HCT116 (cell line): ENCODE measurements at regions not wholly inside any gene's neighbourhood (a gene's known extent, or its start where the extent isn't known, plus 50 kb on each side); places are given as distances from the start of the nearest gene placed in this dataset.

Experiments
- CTCF ChIP-seq, 3 experiments: fragments of 200-600 bp in 1 of 3; sonication (generic) in 1 of 3; IDR thresholded peaks in 2 of 3; conservative IDR thresholded peaks in 1 of 3; 2 replicates each; pipeline ENCODE4 v1.5.1; 2012 to 2017; ENCODE audit warnings: low read depth in 2 of 3, low read length in 2 of 3, antibody characterized with exemption in 1 of 3, borderline replicate concordance in 1 of 3, control low read depth in 1 of 3, mild to moderate bottlenecking in 1 of 3, mixed read lengths in 1 of 3, mixed run types in 1 of 3, moderate library complexity in 1 of 3; ENCODE audit not compliant: insufficient read depth in 1 of 3
- FOSL1 ChIP-seq: IDR thresholded peaks from 2 replicates; pipeline ENCODE4 v1.6.1; 2012; ENCODE audit warnings: low read depth
- MAX ChIP-seq: IDR thresholded peaks from 2 replicates; pipeline ENCODE4 v1.6.1; 2012
- POLR2AphosphoS5 ChIP-seq: IDR thresholded peaks from 2 replicates; pipeline ENCODE4 v1.6.1; 2011; ENCODE audit warnings: mild to moderate bottlenecking, low read depth, low read length, moderate library complexity

- no peak for TF ChIP-seq CTCF (IDR thresholded peaks at IDR 0.05 in 2 of 3, conservative IDR thresholded peaks at IDR 0.05 in 1 of 3; ENCODE audit: borderline replicate concordance in 1 of 3, insufficient read depth in 1 of 3, low read depth in 2 of 3, low read length in 2 of 3)
- no peak for TF ChIP-seq MAX
- no peak for TF ChIP-seq FOSL1
- TF ChIP-seq POLR2AphosphoS5, result no peak
Observed at GRCh38 chr1:98054367-98054701, 133.5 kb upstream of the DPYD start.
